SU-DHL-6 (cell line): ENCODE measurements at regions not wholly inside any gene's neighbourhood (a gene's known extent, or its start where the extent isn't known, plus 50 kb on each side); places are given as distances from the start of the nearest gene placed in this dataset.

Experiments
- H2AFZ ChIP-seq: fragments of 200-600 bp; sonication (generic); 2 replicates; pipeline ENCODE4 v1.6.1; 2014; ENCODE audit warnings: low read depth, mild to moderate bottlenecking, moderate library complexity, mixed read lengths, antibody characterized with exemption, low read length; ENCODE audit not compliant: severe bottlenecking
- H3F3A ChIP-seq: fragments of 200-600 bp; shearing (Covaris generic); 2 replicates; pipeline ENCODE4 v1.6.0; 2016; ENCODE audit warnings: antibody characterized with exemption, mild to moderate bottlenecking; ENCODE audit not compliant: insufficient read depth
- H3K27ac ChIP-seq: fragments of 200-600 bp; sonication (generic); 2 replicates; pipeline ENCODE4 v1.5.1; 2016; ENCODE audit warnings: low read depth, mild to moderate bottlenecking, low read length, moderate library complexity, mixed read lengths
- H3K27me3 ChIP-seq: fragments of 200-600 bp; sonication (generic), shearing (Covaris generic); 2 replicates; pipeline ENCODE4 v1.6.0; 2014; ENCODE audit warnings: mild to moderate bottlenecking, low read length
- H3K36me3 ChIP-seq: fragments of 200-600 bp; sonication (generic); 2 replicates; pipeline ENCODE4 v1.6.1; 2014; ENCODE audit warnings: mild to moderate bottlenecking, low read length, mixed read lengths
- H3K4me2 ChIP-seq: fragments of 300-600, 200-600 bp; shearing (Covaris generic), sonication (generic); 2 replicates; pipeline ENCODE4 v1.6.0; 2014; ENCODE audit warnings: low read length, low read depth, mild to moderate bottlenecking; ENCODE audit not compliant: poor library complexity, severe bottlenecking
- H3K4me3 ChIP-seq: fragments of 200-600 bp; sonication (generic); 2 replicates; pipeline ENCODE4 v1.5.1; 2014; ENCODE audit warnings: antibody characterized with exemption, low read length, mild to moderate bottlenecking, mixed read lengths; ENCODE audit not compliant: insufficient read depth, poor library complexity, severe bottlenecking
- H3K79me2 ChIP-seq: fragments of 200-600 bp; sonication (generic); 2 replicates; pipeline ENCODE4 v1.6.1; 2014; ENCODE audit warnings: mild to moderate bottlenecking, low read length, moderate library complexity; ENCODE audit not compliant: insufficient read depth
- H3K9ac ChIP-seq: fragments of 200-600 bp; sonication (generic); 2 replicates; pipeline ENCODE4 v1.7.0; 2014; ENCODE audit warnings: mild to moderate bottlenecking, low read length
- H3K9me2 ChIP-seq: fragments of 200-600 bp; sonication (generic); replicated peaks from 2 replicates; pipeline ENCODE4 v1.6.1; 2014; ENCODE audit warnings: low read length; ENCODE audit not compliant: insufficient read depth
- H3K9me3 ChIP-seq: fragments of 200-600 bp; sonication (generic); 2 replicates; pipeline ENCODE4 v1.6.1; 2014; ENCODE audit warnings: low read length, mixed read lengths; ENCODE audit not compliant: insufficient read depth
- H4K20me1 ChIP-seq: fragments of 200-600 bp; sonication (generic); 2 replicates; pipeline ENCODE4 v1.6.1; 2014; ENCODE audit warnings: low read depth, mild to moderate bottlenecking, antibody characterized with exemption, low read length, moderate library complexity, mixed read lengths
- CTCF ChIP-seq: fragments of 200-600 bp; sonication (generic); IDR thresholded peaks from one replicate; pipeline ENCODE4 v1.5.1; 2017; ENCODE audit warnings: antibody characterized with exemption, mild to moderate bottlenecking, low read length, moderate library complexity; ENCODE audit not compliant: insufficient read depth, poor library complexity, severe bottlenecking
- EZH2phosphoT487 ChIP-seq: fragments of 200-600 bp; sonication (generic), shearing (Covaris generic); conservative IDR thresholded peaks from 2 replicates; pipeline ENCODE4 v1.6.1; 2018; ENCODE audit warnings: mild to moderate bottlenecking, antibody characterized with exemption, low read length, moderate library complexity, mixed read lengths

GRCh38 chr19:30719189-30719998 lies 347.2 kb downstream of the ZNF536 start:
- H3K9me2 ChIP-seq = no peaks in the 10 kb centered on the region
- H2AFZ ChIP-seq = no peak overlapping the region
- no peaks in the 10 kb centered on the region for H3K27me3 ChIP-seq
- H3K27ac ChIP-seq = no peak overlapping the region
- TF ChIP-seq CTCF = no peak
- TF ChIP-seq EZH2phosphoT487 = no peak
- H3K9ac ChIP-seq = no peak overlapping the region
- no peaks in the 10 kb centered on the region for H3K9me3 ChIP-seq
- H3K4me2 ChIP-seq = no peak overlapping the region
- H3K36me3 ChIP-seq = no peaks in the 10 kb centered on the region
- no peaks in the 10 kb centered on the region for H3K79me2 ChIP-seq
- H3K4me3 ChIP-seq = no peak overlapping the region
- H3F3A ChIP-seq = no peaks in the 10 kb centered on the region
- no peaks in the 10 kb centered on the region for H4K20me1 ChIP-seq

- no peaks in the 10 kb centered on the region for H3F3A ChIP-seq
- no peaks in the 10 kb centered on the region for H3K9me2 ChIP-seq
- no peak overlapping the region for H3K9ac ChIP-seq
- H3K4me3 ChIP-seq = no peak overlapping the region
- H3K36me3 ChIP-seq = no peaks in the 10 kb centered on the region
- no peaks in the 10 kb centered on the region for H3K9me3 ChIP-seq
- H3K4me2 ChIP-seq = no peak overlapping the region
- TF ChIP-seq CTCF (no peak), EZH2phosphoT487 (no peak)
- H4K20me1 ChIP-seq = no peaks in the 10 kb centered on the region
- no peaks in the 10 kb centered on the region for H3K27me3 ChIP-seq
- H3K79me2 ChIP-seq = no peaks in the 10 kb centered on the region
- no peak overlapping the region for H3K27ac ChIP-seq
- no peak overlapping the region for H2AFZ ChIP-seq
Observed at GRCh38 chr19:30718707-30719106, 346.5 kb downstream of the ZNF536 start.

GRCh38 chr19:30718014-30718413 lies 345.8 kb downstream of the ZNF536 start:
- no peak overlapping the region for H3K4me3 ChIP-seq
- H3K27ac ChIP-seq = no peak overlapping the region
- TF ChIP-seq EZH2phosphoT487 (no peak), CTCF (no peak)
- H3K9ac ChIP-seq = no peak overlapping the region
- no peaks in the 10 kb centered on the region for H3K9me2 ChIP-seq
- no peaks in the 10 kb centered on the region for H3F3A ChIP-seq
- no peaks in the 10 kb centered on the region for H3K36me3 ChIP-seq
- H3K9me3 ChIP-seq = no peaks in the 10 kb centered on the region
- H4K20me1 ChIP-seq = no peaks in the 10 kb centered on the region
- H3K4me2 ChIP-seq = no peak overlapping the region
- H3K79me2 ChIP-seq = no peaks in the 10 kb centered on the region
- no peak overlapping the region for H2AFZ ChIP-seq
- H3K27me3 ChIP-seq = no peaks in the 10 kb centered on the region
